ENCODE measurements at regions not wholly inside any gene's neighbourhood (a gene's known extent, or its start where the extent isn't known, plus 50 kb on each side); places are given as distances from the start of the nearest gene placed in this dataset.

DNA sequence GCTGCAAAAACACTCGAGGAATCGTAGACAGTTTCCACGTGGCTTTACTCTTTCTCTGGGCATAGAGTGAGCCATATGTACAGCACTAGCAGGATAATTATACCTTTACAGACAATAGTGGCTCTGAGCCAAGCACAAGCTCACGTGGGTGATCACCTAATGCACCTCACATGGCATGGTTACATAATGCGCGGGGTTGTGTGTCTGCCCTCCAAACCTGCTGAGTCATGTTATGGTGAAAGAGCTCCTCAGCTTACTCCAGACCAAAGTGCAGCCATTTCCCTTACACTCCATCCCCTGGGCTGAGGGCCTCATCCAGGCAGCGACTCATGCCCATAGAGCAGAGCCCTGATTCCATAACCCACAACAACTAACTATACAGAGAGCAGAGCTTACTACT is 1458.4 kb upstream of the CADM2 start:
- TF ChIP-seq EZH2 (IDR thresholded peaks at IDR 0.05) (no peak), POLR2AphosphoS5 (IDR thresholded peaks at IDR 0.05; ENCODE audit: borderline replicate concordance, low read depth, low read length) (no peak), FOXP2 (optimal IDR thresholded peaks at IDR 0.05; ENCODE audit: control extremely low read depth, extremely low read length, insufficient read depth) (no peak)
